Liver (tissue), 8 donors: ENCODE measurements at regions not wholly inside any gene's neighbourhood (a gene's known extent, or its start where the extent isn't known, plus 50 kb on each side); places are given as distances from the start of the nearest gene placed in this dataset.
"Not testable (repeated sequence)": the region's sequence is repeated elsewhere in the genome, so short reads cannot be mapped to it uniquely, and the experiment has no call there.

ENCODE experiments used
- DNase-seq: peaks from one replicate; pipeline ENCODE4 v3.0.0-alpha.2; 2017; ENCODE audit warnings: low spot score
- H3K27ac ChIP-seq, 2 donors: one replicate each; pipeline ENCODE4 v1.7.0; 2013; ENCODE audit warnings: inconsistent platforms in 2 of 2, low read length in 2 of 2, control low read depth in 1 of 2, low read depth in 1 of 2, mild to moderate bottlenecking in 1 of 2
- H3K27me3 ChIP-seq, 4 donors: one replicate each; pipeline versions ENCODE4 v1.6.1 to v1.7.0; 2013; ENCODE audit warnings: low read length in 3 of 4, inconsistent platforms in 1 of 4, mild to moderate bottlenecking in 1 of 4, moderate library complexity in 1 of 4; ENCODE audit not compliant: control insufficient read depth in 4 of 4, insufficient read depth in 4 of 4
- H3K36me3 ChIP-seq, 4 donors: one replicate each; pipeline versions ENCODE4 v1.6.1 to v1.7.0; 2013; ENCODE audit warnings: low read length in 3 of 4, mild to moderate bottlenecking in 3 of 4, low read depth in 1 of 4, moderate library complexity in 1 of 4; ENCODE audit not compliant: control insufficient read depth in 4 of 4, insufficient read depth in 3 of 4
- H3K4me1 ChIP-seq, 4 donors: one replicate each; pipeline versions ENCODE4 v1.6.1 to v1.7.0; 2013; ENCODE audit warnings: low read length in 3 of 4, mild to moderate bottlenecking in 3 of 4, moderate library complexity in 1 of 4; ENCODE audit not compliant: control insufficient read depth in 4 of 4, insufficient read depth in 4 of 4
- H3K4me3 ChIP-seq, 3 donors: one replicate each; pipeline versions ENCODE4 v1.6.1 to v1.7.0; 2013; ENCODE audit warnings: low read length in 3 of 3, control low read depth in 1 of 3, low read depth in 1 of 3, mild to moderate bottlenecking in 1 of 3
- H3K9ac ChIP-seq, 2 donors: one replicate each; pipeline ENCODE4 v1.7.0; 2013; ENCODE audit warnings: low read length in 2 of 2, mild to moderate bottlenecking in 2 of 2, moderate library complexity in 2 of 2, control low read depth in 1 of 2, low read depth in 1 of 2
- H3K9me3 ChIP-seq, 4 donors: one replicate each; pipeline versions ENCODE4 v1.6.1 to v1.7.0; 2013; ENCODE audit warnings: low read length in 3 of 4; ENCODE audit not compliant: control insufficient read depth in 4 of 4
- CTCF ChIP-seq: fragments of 150-350 bp; IDR thresholded peaks from 2 replicates; pipeline ENCODE4 v1.5.1; 2017; ENCODE audit warnings: improper control_type of control experiment, low read depth, low read length; ENCODE audit not compliant: missing input control
- EGR1 ChIP-seq, 2 donors: IDR thresholded peaks; 2 replicates each; pipeline ENCODE4 v1.6.1; 2016 to 2018; ENCODE audit warnings: antibody characterized with exemption in 2 of 2, low read depth in 2 of 2
- FOXA1 ChIP-seq: IDR thresholded peaks from 2 replicates; pipeline ENCODE4 v1.6.1; 2016; ENCODE audit warnings: antibody characterized with exemption
- FOXA2 ChIP-seq: IDR thresholded peaks from 2 replicates; pipeline ENCODE4 v1.6.1; 2016; ENCODE audit warnings: antibody characterized with exemption
- GABPA ChIP-seq, 2 donors: IDR thresholded peaks in 1 of 2; conservative IDR thresholded peaks in 1 of 2; 2 replicates each; pipeline ENCODE4 v1.6.1; 2016; ENCODE audit warnings: antibody characterized with exemption in 2 of 2, mild to moderate bottlenecking in 1 of 2, moderate library complexity in 1 of 2
- HNF4G ChIP-seq: IDR thresholded peaks from 2 replicates; pipeline ENCODE4 v1.6.1; 2016; ENCODE audit warnings: antibody characterized with exemption
- JUND ChIP-seq, 2 donors: IDR thresholded peaks; 2 replicates each; pipeline ENCODE4 v1.6.1; 2016; ENCODE audit warnings: antibody characterized with exemption in 2 of 2
- MAX ChIP-seq: IDR thresholded peaks from 2 replicates; pipeline ENCODE4 v1.6.1; 2016; ENCODE audit warnings: antibody characterized with exemption
- NR2F2 ChIP-seq: IDR thresholded peaks from 2 replicates; pipeline ENCODE4 v1.6.1; 2016; ENCODE audit warnings: antibody characterized with exemption
- RAD21 ChIP-seq, 2 donors: IDR thresholded peaks; 2 replicates each; pipeline ENCODE4 v1.6.1; 2016; ENCODE audit warnings: antibody characterized with exemption in 2 of 2, mild to moderate bottlenecking in 2 of 2
- REST ChIP-seq: IDR thresholded peaks from 2 replicates; pipeline ENCODE4 v1.6.1; 2016; ENCODE audit warnings: antibody characterized with exemption, mild to moderate bottlenecking
- RXRA ChIP-seq, 2 donors: IDR thresholded peaks; 2 replicates each; pipeline ENCODE4 v1.6.1; 2017 to 2018; ENCODE audit warnings: antibody characterized with exemption in 2 of 2, mild to moderate bottlenecking in 1 of 2
- SP1 ChIP-seq: IDR thresholded peaks from 2 replicates; pipeline ENCODE4 v1.6.1; 2018; ENCODE audit warnings: antibody characterized with exemption, mild to moderate bottlenecking
- TAF1 ChIP-seq: conservative IDR thresholded peaks from 2 replicates; pipeline ENCODE4 v1.6.1; 2016; ENCODE audit warnings: antibody characterized with exemption, mild to moderate bottlenecking
- YY1 ChIP-seq: IDR thresholded peaks from 2 replicates; pipeline ENCODE4 v1.6.1; 2016; ENCODE audit warnings: antibody characterized with exemption, mild to moderate bottlenecking
- ZBTB33 ChIP-seq: IDR thresholded peaks from 2 replicates; pipeline ENCODE4 v1.6.1; 2016; ENCODE audit warnings: antibody characterized with exemption
- WGBS: extraction: QIAGEN DNeasy Blood & Tissue Kit; methylation state at CpG from one replicate; pipeline ENCODE4 v1.1.7; 2013; 5-methylcytosine and 5-hydroxymethylcytosine counted together
- donor health status: healthy.
- donor health status: healthy.
- donor health status: healthy.
- donor health status: healthy.
- donor health status: healthy.

- H3K9me3 ChIP-seq = peaks cover 0 to 2% (median 0%) of the 10 kb centered on the region in 4 donors
- H3K9ac ChIP-seq = no peak overlapping the region
- WGBS = 81% methylated on average over 2 of the region's 2 CpGs
- no peaks in the 10 kb centered on the region for H3K27me3 ChIP-seq
- DNase-seq = no peak
- no peaks in the 10 kb centered on the region for H3K4me1 ChIP-seq
- no peak overlapping the region for H3K27ac ChIP-seq
- H3K36me3 ChIP-seq = no peaks in the 10 kb centered on the region
- no peak overlapping the region for H3K4me3 ChIP-seq
- TF ChIP-seq YY1 (no peak), JUND (IDR thresholded peaks at IDR 0.05) (no peak), NR2F2 (no peak), HNF4G (no peak)
Observed at GRCh38 chr16:52113533-52114183, 433.3 kb downstream of the TOX3 start.

- not testable (repeated sequence) for H3K4me1 ChIP-seq, DNase-seq, H3K9me3 ChIP-seq, H3K36me3 ChIP-seq, H3K9ac ChIP-seq, H3K4me3 ChIP-seq, H3K27ac ChIP-seq, H3K27me3 ChIP-seq
- WGBS = 87% methylated on average over 4 of the region's 4 CpGs
Observed at GRCh38 chr16:52104993-52105392, 441.9 kb downstream of the TOX3 start.

GRCh38 chr16:52103791-52104190 is 443.2 kb downstream of the TOX3 start:
- no peak overlapping the region for H3K27ac ChIP-seq
- DNase-seq = no peak
- peaks cover 0 to 4% (median 0%) of the 10 kb centered on the region in 4 donors for H3K4me1 ChIP-seq
- H3K9me3 ChIP-seq = no peaks in the 10 kb centered on the region
- no peak overlapping the region for H3K4me3 ChIP-seq
- H3K9ac ChIP-seq = no peak overlapping the region
- peaks cover 0 to 4% (median 1%) of the 10 kb centered on the region in 4 donors for H3K27me3 ChIP-seq
- 60% methylated on average over 1 of the region's 1 CpG for WGBS
- TF ChIP-seq ZBTB33 = no peak
- no peak for TF ChIP-seq JUND (IDR thresholded peaks at IDR 0.05)
- TF ChIP-seq EGR1 (IDR thresholded peaks at IDR 0.05; ENCODE audit: low read depth in 2 of 2) = no peak
- TF ChIP-seq MAX = no peak
- TF ChIP-seq YY1 = no peak
- no peak for TF ChIP-seq HNF4G
- no peak for TF ChIP-seq REST
- no peak for TF ChIP-seq RXRA (IDR thresholded peaks at IDR 0.05)
- TF ChIP-seq SP1 = no peak
- no peak for TF ChIP-seq CTCF
- TF ChIP-seq GABPA (IDR thresholded peaks at IDR 0.05 in 1 of 2, conservative IDR thresholded peaks at IDR 0.05 in 1 of 2) = no peak
- TF ChIP-seq RAD21 (IDR thresholded peaks at IDR 0.05) = no peak
- no peak for TF ChIP-seq FOXA1
- TF ChIP-seq TAF1 = no peak
- TF ChIP-seq FOXA2 = no peak
- no peak for TF ChIP-seq NR2F2
- H3K36me3 ChIP-seq = no peaks in the 10 kb centered on the region
